Inflammatory macrophage treated with lipopolysaccharide for 1 hour (primary cell): ENCODE measurements at regions not wholly inside any gene's neighbourhood (a gene's known extent, or its start where the extent isn't known, plus 50 kb on each side); places are given as distances from the start of the nearest gene placed in this dataset.
A peak's percentile ranks its signal among the peaks of the same experiment; 100 is the strongest.
"Not testable (repeated sequence)": the region's sequence is repeated elsewhere in the genome, so short reads cannot be mapped to it uniquely, and the experiment has no call there.

ENCODE experiments used
- DNase-seq, 2 donors: peaks; one replicate each; pipeline ENCODE4 v3.0.0-alpha.2; 2020 to 2022

GRCh38 chr1:43039228-43040055 is 80.8 kb upstream of the SLC2A1 start:
- no peak for DNase-seq

GRCh38 chr1:43038232-43038935 is 79.7 kb upstream of the SLC2A1 start:
- no peak for DNase-seq

GRCh38 chr1:43037466-43037865 is 78.8 kb upstream of the SLC2A1 start:
- DNase-seq = no peak

- DNase-seq = no peak
Measured at GRCh38 chr1:43036932-43037331, 78.3 kb upstream of the SLC2A1 start.

- no peak for DNase-seq
Measured at GRCh38 chr1:43035821-43036741, 77.4 kb upstream of the SLC2A1 start.

GRCh38 chr1:43034778-43035177 is 76.1 kb upstream of the SLC2A1 start:
- no peak for DNase-seq

- no peak for DNase-seq
Measured at GRCh38 chr1:43034195-43034658, 75.6 kb upstream of the SLC2A1 start.

- no peak for DNase-seq
Measured at GRCh38 chr1:43031316-43032203, 72.9 kb upstream of the SLC2A1 start.

- DNase-seq = no peak
Measured at GRCh38 chr1:43024905-43025304, 66.2 kb upstream of the SLC2A1 start.

GRCh38 chr1:43021547-43022474 is 63.1 kb upstream of the SLC2A1 start:
- DNase-seq = no peak

- no peak for DNase-seq
Measured at GRCh38 chr1:43019226-43019625, 60.6 kb upstream of the SLC2A1 start.

- DNase-seq = no peak
Measured at GRCh38 chr1:43018121-43018520, 59.5 kb upstream of the SLC2A1 start.

GRCh38 chr1:43015269-43015668 is 56.6 kb upstream of the SLC2A1 start:
- DNase-seq = no peak

- DNase-seq = not testable (repeated sequence)
Measured at GRCh38 chr1:43014579-43014978, 55.9 kb upstream of the SLC2A1 start.

- DNase-seq = no peak
Measured at GRCh38 chr1:43011020-43011419, 52.4 kb upstream of the SLC2A1 start.

GRCh38 chr1:43009274-43009673 is 50.6 kb upstream of the SLC2A1 start:
- DNase-seq = peak; percentile 1 to 12

- no peak for DNase-seq
Measured at GRCh38 chr1:43008115-43009060, 49.7 kb upstream of the SLC2A1 start.
